ENCODE measurements at regions not wholly inside any gene's neighbourhood (a gene's known extent, or its start where the extent isn't known, plus 50 kb on each side); places are given as distances from the start of the nearest gene placed in this dataset.

GRCh38 chr21:36540700-36541099 lies 60.8 kb upstream of the CLDN14 start:
- Histone ChIP-seq H3K27me3 (ENCODE audit: control insufficient read depth in 1 of 2, insufficient read depth in 2 of 2, low read length in 2 of 2) (peaks cover 2 to 8% of the 10 kb centered on the region in 2 experiments; a peak in 2 of 5 replicates), H2AFZ (ENCODE audit: low read length) (no peak overlapping the region), H3K4me3 (replicated peaks in 1 of 3; ENCODE audit: insufficient read depth in 1 of 3, low read depth in 2 of 3, low read length in 3 of 3) (no peak overlapping the region), H3K4me1 (ENCODE audit: insufficient read depth, low read length) (peaks cover 14% of the 10 kb centered on the region), H3K9ac (ENCODE audit: insufficient read depth, low read depth, low read length) (no peak overlapping the region), H3K79me2 (ENCODE audit: insufficient read depth, low read length) (no peaks in the 10 kb centered on the region), H3K27ac (ENCODE audit: extremely low read length, insufficient read depth, low read length) (no peak overlapping the region), H3K9me3 (ENCODE audit: low read length) (no peaks in the 10 kb centered on the region), H3K4me2 (ENCODE audit: low read depth, low read length) (no peak overlapping the region), H4K20me1 (ENCODE audit: insufficient read depth, low read length) (no peaks in the 10 kb centered on the region), H3K36me3 (replicated peaks in 1 of 2; ENCODE audit: control insufficient read depth in 1 of 2, insufficient read depth in 2 of 2, low read length in 2 of 2) (no peaks in the 10 kb centered on the region)
- in situ Hi-C loops (cut with HindIII; ENCODE audit: extremely low pct_ligation_motif_present, low pct_unique_long_range_greater_than_20kb) (no loop called here), intact Hi-C loops (cut with micrococcal nuclease; ENCODE audit: unreplicated experiment) (no loop called here)
- CTCF ChIA-PET (ENCODE audit: low intra/inter-chr PET ratio, low total read pairs): no interaction called here
- DNase-seq (ENCODE audit: low spot score) (no peak), ATAC-seq (no peak), FAIRE-seq (no peak)
- BruUV-seq (replicated peaks): no TSS peak
- POLR2A ChIA-PET: no interaction called here
- no peak for TF ChIP-seq CEBPB (IDR thresholded peaks at IDR 0.05; ENCODE audit: borderline replicate concordance, low read depth, low read length)
- TF ChIP-seq, protein P1, sequence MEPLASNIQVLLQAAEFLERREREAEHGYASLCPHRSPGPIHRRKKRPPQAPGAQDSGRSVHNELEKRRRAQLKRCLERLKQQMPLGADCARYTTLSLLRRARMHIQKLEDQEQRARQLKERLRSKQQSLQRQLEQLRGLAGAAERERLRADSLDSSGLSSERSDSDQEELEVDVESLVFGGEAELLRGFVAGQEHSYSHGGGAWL (CRISPR knock-in tag; IDR thresholded peaks at IDR 0.05): no peak
- TF ChIP-seq ZNF281 (CRISPR knock-in tag; IDR thresholded peaks at IDR 0.05; ENCODE audit: borderline replicate concordance): no peak

DNA sequence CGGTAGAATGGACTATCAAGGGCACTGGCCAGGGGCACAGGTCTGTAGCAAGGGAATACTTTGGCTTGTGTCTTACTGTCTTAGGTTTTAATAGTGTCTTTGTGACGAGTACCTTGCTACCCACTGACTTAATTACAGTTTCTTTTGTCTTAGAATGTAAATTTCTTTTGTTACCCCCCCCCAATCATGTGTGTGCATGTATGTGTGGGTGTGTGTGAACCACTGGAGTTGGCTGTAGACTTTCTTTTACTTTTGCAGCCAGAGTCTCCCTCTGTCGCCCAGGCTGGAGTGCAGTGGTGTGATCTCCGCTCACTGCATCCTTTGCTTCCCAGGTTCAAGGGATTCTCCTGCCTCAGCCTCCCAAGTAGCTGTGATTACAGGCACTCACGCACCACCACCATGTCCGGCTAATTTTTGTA lies 61.8 kb upstream of the CLDN14 start:
- in situ Hi-C loops (cut with HindIII; ENCODE audit: extremely low pct_ligation_motif_present, low pct_unique_long_range_greater_than_20kb): no loop called here
- Histone ChIP-seq H3K27ac (ENCODE audit: extremely low read length, insufficient read depth, low read length) (no peak overlapping the region), H3K36me3 (replicated peaks in 1 of 2; ENCODE audit: control insufficient read depth in 1 of 2, insufficient read depth in 2 of 2, low read length in 2 of 2) (no peaks in the 10 kb centered on the region), H3K9me3 (ENCODE audit: low read length) (no peaks in the 10 kb centered on the region), H3K4me3 (replicated peaks in 1 of 3; ENCODE audit: insufficient read depth in 1 of 3, low read depth in 2 of 3, low read length in 3 of 3) (no peak overlapping the region), H3K9ac (ENCODE audit: insufficient read depth, low read depth, low read length) (no peak overlapping the region), H2AFZ (ENCODE audit: low read length) (no peak overlapping the region), H4K20me1 (ENCODE audit: insufficient read depth, low read length) (no peaks in the 10 kb centered on the region), H3K27me3 (ENCODE audit: control insufficient read depth in 1 of 2, insufficient read depth in 2 of 2, low read length in 2 of 2) (peaks cover 2 to 8% of the 10 kb centered on the region in 2 experiments; a peak in 2 of 5 replicates), H3K4me2 (ENCODE audit: low read depth, low read length) (no peak overlapping the region), H3K4me1 (ENCODE audit: insufficient read depth, low read length) (peaks cover 21% of the 10 kb centered on the region), H3K79me2 (ENCODE audit: insufficient read depth, low read length) (no peaks in the 10 kb centered on the region)
- FAIRE-seq: no peak
- DNase-seq (ENCODE audit: low spot score): no peak
- ATAC-seq: no peak
- intact Hi-C loops (cut with micrococcal nuclease; ENCODE audit: unreplicated experiment): loop anchor here (1.0 kb wide), 1 partner anchor 37 kb away; no protein-coding TSS in a partner anchor
- BruUV-seq (replicated peaks): no TSS peak
- ChIA-PET POLR2A (no interaction called here), CTCF (ENCODE audit: low intra/inter-chr PET ratio, low total read pairs) (no interaction called here)
- WGBS (ENCODE audit: low lambda C conversion rate): 46% methylated on average over 6 of the region's 6 CpGs
- no peak for TF ChIP-seq CHD4 (IDR thresholded peaks at IDR 0.05; ENCODE audit: borderline replicate concordance, low read length)
- TF ChIP-seq MIER3 (CRISPR knock-in tag; IDR thresholded peaks at IDR 0.05; ENCODE audit: borderline replicate concordance): no peak
- TF ChIP-seq, protein P2, sequence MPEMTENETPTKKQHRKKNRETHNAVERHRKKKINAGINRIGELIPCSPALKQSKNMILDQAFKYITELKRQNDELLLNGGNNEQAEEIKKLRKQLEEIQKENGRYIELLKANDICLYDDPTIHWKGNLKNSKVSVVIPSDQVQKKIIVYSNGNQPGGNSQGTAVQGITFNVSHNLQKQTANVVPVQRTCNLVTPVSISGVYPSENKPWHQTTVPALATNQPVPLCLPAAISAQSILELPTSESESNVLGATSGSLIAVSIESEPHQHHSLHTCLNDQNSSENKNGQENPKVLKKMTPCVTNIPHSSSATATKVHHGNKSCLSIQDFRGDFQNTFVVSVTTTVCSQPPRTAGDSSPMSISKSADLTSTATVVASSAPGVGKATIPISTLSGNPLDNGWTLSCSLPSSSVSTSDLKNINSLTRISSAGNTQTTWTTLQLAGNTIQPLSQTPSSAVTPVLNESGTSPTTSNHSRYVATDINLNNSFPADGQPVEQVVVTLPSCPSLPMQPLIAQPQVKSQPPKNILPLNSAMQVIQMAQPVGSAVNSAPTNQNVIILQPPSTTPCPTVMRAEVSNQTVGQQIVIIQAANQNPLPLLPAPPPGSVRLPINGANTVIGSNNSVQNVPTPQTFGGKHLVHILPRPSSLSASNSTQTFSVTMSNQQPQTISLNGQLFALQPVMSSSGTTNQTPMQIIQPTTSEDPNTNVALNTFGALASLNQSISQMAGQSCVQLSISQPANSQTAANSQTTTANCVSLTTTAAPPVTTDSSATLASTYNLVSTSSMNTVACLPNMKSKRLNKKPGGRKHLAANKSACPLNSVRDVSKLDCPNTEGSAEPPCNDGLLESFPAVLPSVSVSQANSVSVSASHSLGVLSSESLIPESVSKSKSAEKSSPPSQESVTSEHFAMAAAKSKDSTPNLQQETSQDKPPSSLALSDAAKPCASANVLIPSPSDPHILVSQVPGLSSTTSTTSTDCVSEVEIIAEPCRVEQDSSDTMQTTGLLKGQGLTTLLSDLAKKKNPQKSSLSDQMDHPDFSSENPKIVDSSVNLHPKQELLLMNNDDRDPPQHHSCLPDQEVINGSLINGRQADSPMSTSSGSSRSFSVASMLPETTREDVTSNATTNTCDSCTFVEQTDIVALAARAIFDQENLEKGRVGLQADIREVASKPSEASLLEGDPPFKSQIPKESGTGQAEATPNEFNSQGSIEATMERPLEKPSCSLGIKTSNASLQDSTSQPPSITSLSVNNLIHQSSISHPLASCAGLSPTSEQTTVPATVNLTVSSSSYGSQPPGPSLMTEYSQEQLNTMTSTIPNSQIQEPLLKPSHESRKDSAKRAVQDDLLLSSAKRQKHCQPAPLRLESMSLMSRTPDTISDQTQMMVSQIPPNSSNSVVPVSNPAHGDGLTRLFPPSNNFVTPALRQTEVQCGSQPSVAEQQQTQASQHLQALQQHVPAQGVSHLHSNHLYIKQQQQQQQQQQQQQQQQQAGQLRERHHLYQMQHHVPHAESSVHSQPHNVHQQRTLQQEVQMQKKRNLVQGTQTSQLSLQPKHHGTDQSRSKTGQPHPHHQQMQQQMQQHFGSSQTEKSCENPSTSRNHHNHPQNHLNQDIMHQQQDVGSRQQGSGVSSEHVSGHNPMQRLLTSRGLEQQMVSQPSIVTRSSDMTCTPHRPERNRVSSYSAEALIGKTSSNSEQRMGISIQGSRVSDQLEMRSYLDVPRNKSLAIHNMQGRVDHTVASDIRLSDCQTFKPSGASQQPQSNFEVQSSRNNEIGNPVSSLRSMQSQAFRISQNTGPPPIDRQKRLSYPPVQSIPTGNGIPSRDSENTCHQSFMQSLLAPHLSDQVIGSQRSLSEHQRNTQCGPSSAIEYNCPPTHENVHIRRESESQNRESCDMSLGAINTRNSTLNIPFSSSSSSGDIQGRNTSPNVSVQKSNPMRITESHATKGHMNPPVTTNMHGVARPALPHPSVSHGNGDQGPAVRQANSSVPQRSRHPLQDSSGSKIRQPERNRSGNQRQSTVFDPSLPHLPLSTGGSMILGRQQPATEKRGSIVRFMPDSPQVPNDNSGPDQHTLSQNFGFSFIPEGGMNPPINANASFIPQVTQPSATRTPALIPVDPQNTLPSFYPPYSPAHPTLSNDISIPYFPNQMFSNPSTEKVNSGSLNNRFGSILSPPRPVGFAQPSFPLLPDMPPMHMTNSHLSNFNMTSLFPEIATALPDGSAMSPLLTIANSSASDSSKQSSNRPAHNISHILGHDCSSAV (CRISPR knock-in tag; IDR thresholded peaks at IDR 0.05; ENCODE audit: borderline replicate concordance): no peak
- TF ChIP-seq NAIF1 (CRISPR knock-in tag; IDR thresholded peaks at IDR 0.05; ENCODE audit: borderline replicate concordance): no peak

All from HepG2 (cell line).